ENCODE measurements at regions not wholly inside any gene's neighbourhood (a gene's known extent, or its start where the extent isn't known, plus 50 kb on each side); places are given as distances from the start of the nearest gene placed in this dataset.
"Not testable (repeated sequence)": the region's sequence is repeated elsewhere in the genome, so short reads cannot be mapped to it uniquely, and the experiment has no call there.

GRCh38 chr1:106268070-106268469 lies 788.4 kb upstream of the PRMT6 start:
- DNase-seq (ENCODE audit: low read depth) = no peak

GRCh38 chr1:106276871-106277270 lies 779.6 kb upstream of the PRMT6 start:
- DNase-seq (ENCODE audit: low read depth) = no peak

GRCh38 chr1:106277786-106278185 lies 778.7 kb upstream of the PRMT6 start:
- no peak for DNase-seq (ENCODE audit: low read depth)

- peak; percentile 4 for DNase-seq (ENCODE audit: low read depth)
These were observed 777.8 kb upstream of the PRMT6 start for GRCh38 chr1:106278716-106279115.

GRCh38 chr1:106289265-106289928 lies 767.1 kb upstream of the PRMT6 start:
- no peak for DNase-seq (ENCODE audit: low read depth)

- DNase-seq (ENCODE audit: low read depth) = no peak
These were observed 765.5 kb upstream of the PRMT6 start for GRCh38 chr1:106290805-106291501.

- DNase-seq (ENCODE audit: low read depth) = no peak
These were observed 764.3 kb upstream of the PRMT6 start for GRCh38 chr1:106292130-106292529.

GRCh38 chr1:106296431-106296830 lies 760.0 kb upstream of the PRMT6 start:
- no peak for DNase-seq (ENCODE audit: low read depth)

- no peak for DNase-seq (ENCODE audit: low read depth)
These were observed 752.4 kb upstream of the PRMT6 start for GRCh38 chr1:106304106-106304505.

- no peak for DNase-seq (ENCODE audit: low read depth)
These were observed 736.9 kb upstream of the PRMT6 start for GRCh38 chr1:106319612-106320011.

GRCh38 chr1:106325600-106325999 lies 730.9 kb upstream of the PRMT6 start:
- no peak for DNase-seq (ENCODE audit: low read depth)

GRCh38 chr1:106344494-106344893 lies 712.0 kb upstream of the PRMT6 start:
- no peak for DNase-seq (ENCODE audit: low read depth)

- no peak for DNase-seq (ENCODE audit: low read depth)
These were observed 696.2 kb upstream of the PRMT6 start for GRCh38 chr1:106360252-106360651.

- no peak for DNase-seq (ENCODE audit: low read depth)
These were observed 689.7 kb upstream of the PRMT6 start for GRCh38 chr1:106366627-106367319.

- no peak for DNase-seq (ENCODE audit: low read depth)
These were observed 678.2 kb upstream of the PRMT6 start for GRCh38 chr1:106378261-106378660.

- no peak for DNase-seq (ENCODE audit: low read depth)
These were observed 675.7 kb upstream of the PRMT6 start for GRCh38 chr1:106380772-106381171.

GRCh38 chr1:106389160-106389559 lies 667.3 kb upstream of the PRMT6 start:
- not testable (repeated sequence) for DNase-seq (ENCODE audit: low read depth)

- no peak for DNase-seq (ENCODE audit: low read depth)
These were observed 663.4 kb upstream of the PRMT6 start for GRCh38 chr1:106393046-106393445.

- DNase-seq (ENCODE audit: low read depth) = no peak
These were observed 660.5 kb upstream of the PRMT6 start for GRCh38 chr1:106396020-106396419.

GRCh38 chr1:106398391-106398790 lies 658.1 kb upstream of the PRMT6 start:
- DNase-seq (ENCODE audit: low read depth) = no peak

GRCh38 chr1:106406114-106406513 lies 650.4 kb upstream of the PRMT6 start:
- DNase-seq (ENCODE audit: low read depth) = no peak

GRCh38 chr1:106412321-106412720 lies 644.2 kb upstream of the PRMT6 start:
- DNase-seq (ENCODE audit: low read depth) = not testable (repeated sequence)

- DNase-seq (ENCODE audit: low read depth) = no peak
These were observed 621.2 kb upstream of the PRMT6 start for GRCh38 chr1:106435269-106435668.

All from iris pigment epithelial cell (primary cell).